GM18909 (cell line): ENCODE measurements at regions not wholly inside any gene's neighbourhood (a gene's known extent, or its start where the extent isn't known, plus 50 kb on each side); places are given as distances from the start of the nearest gene placed in this dataset.

Experiments
- ATAC-seq: cut with Tn5 transposase; IDR thresholded peaks from one replicate; pipeline ENCODE4 v1.9.1; 2021; ENCODE audit warnings: mild to moderate bottlenecking; ENCODE audit not compliant: unreplicated experiment, poor library complexity

- no peak for ATAC-seq
Measured at GRCh38 chr2:128435576-128436478, 117.2 kb upstream of the HS6ST1 start.

GRCh38 chr2:128436479-128437203 is 118.0 kb upstream of the HS6ST1 start:
- no peak for ATAC-seq

DNA sequence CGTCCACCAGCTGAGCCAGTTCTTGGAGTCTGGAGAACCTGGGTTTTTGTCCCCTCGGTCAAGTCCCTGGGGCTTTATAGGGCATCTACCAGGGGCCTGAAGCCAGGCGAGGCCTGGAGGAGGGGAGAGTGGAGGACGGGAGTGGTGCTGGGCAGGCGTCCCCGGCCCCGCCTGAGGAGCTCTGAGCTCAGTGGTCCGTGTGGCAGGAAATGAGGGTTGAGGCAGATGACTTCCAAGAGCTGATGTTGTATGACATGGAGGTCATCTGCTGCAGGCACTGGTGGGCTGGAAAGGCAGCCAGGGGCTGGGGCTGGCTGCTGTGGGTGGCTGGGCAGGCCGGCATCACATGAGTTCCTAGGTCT is 118.5 kb upstream of the HS6ST1 start:
- no peak for ATAC-seq

GRCh38 chr2:128438091-128438490 is 119.4 kb upstream of the HS6ST1 start:
- ATAC-seq = no peak

DNA sequence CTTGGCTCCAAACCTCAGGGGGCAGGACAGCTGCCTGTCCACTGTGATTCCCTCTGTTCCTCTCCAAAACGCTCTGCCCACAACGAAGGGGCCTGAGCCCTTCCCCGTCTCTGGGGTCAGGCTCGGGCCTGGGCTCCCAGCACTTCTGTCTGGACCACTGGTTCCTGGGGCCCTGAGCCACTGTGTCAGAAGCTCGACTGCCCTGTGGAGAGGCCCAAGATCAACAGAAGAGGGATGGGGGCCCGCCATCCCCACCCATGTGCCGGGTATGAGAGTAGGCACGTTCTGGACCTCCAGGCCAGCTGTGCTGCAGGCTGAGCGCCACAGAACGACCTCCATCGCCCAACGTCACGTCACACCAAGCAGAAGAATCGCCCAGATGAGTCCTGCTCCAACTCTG is 119.9 kb upstream of the HS6ST1 start:
- no peak for ATAC-seq

DNA sequence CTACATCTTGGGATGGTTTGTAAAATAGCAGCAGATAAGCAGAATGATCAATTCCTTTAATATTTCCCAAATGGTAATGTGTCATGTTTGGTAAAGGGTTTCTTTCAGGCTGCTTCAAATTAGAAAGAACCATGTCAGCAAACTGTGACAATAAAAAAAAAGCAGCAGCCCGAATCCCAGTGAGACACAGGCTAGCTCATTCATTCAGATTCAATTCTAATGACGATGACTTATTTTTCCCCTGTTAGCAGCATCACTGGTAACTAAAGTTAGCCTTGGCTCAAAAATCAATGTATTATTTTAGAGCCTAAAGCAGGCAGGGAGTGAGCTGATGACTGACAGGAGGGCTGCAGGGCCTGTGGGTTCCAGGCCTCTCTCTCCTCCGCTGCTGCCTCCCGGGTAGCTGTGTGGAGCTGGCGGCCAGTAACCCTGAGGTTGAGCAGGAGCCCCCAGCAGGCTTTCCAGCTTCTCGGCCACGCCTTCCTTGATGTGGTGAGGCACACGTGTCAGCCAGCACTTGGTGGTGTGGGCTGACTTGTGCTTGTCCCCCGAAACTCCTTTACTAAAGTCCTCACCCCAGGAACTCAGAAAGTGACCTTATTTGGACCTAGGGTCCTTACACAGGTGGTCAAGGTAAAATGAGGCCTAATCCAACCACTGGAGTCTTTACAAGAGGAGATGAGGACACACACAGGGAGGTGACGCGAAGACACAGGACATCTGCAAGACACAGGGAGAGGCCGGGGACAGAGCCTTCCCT is 120.5 kb upstream of the HS6ST1 start:
- ATAC-seq = no peak

DNA sequence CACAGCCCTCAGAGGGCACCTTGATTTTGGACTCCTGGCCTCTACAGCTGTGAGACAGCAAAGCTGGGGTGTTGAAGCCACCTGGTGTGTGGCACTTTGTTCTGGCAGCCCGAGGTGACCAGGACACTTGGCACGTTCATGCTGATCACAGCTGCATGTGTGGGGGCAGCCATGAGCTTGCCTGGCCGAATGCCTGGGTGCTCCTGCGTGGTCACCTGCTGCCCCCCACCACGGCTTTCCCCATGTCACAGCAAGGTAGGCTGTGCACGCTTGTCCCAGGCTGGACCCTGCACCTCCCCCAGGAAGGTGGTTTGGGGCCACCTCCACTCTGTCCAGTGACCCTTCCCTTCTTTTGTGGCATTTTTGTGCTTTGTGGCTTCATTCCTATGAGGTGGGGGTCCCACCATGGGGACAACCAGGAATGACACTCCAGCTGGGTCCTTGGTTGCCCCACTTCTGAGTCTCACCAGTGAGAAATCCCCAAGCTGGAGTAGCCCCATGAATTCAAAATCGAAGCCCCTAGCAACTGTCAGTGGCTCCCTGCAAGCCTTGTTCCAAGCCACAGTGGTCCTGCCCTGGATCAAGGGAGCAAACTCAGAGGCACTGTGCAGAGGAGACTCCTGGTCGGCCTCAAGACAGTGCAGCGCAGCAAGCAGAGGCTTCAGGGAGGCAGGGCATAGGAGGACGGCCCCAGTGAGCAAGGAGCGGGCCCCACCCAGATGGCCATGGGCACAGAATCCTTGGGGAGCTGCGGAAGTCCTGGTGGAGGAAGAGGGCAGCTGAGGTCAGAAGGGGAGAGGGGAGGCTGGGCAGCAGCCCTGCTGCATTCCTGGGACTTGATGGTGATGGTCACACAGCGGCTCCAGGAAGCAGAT is 121.4 kb upstream of the HS6ST1 start:
- ATAC-seq = no peak

DNA sequence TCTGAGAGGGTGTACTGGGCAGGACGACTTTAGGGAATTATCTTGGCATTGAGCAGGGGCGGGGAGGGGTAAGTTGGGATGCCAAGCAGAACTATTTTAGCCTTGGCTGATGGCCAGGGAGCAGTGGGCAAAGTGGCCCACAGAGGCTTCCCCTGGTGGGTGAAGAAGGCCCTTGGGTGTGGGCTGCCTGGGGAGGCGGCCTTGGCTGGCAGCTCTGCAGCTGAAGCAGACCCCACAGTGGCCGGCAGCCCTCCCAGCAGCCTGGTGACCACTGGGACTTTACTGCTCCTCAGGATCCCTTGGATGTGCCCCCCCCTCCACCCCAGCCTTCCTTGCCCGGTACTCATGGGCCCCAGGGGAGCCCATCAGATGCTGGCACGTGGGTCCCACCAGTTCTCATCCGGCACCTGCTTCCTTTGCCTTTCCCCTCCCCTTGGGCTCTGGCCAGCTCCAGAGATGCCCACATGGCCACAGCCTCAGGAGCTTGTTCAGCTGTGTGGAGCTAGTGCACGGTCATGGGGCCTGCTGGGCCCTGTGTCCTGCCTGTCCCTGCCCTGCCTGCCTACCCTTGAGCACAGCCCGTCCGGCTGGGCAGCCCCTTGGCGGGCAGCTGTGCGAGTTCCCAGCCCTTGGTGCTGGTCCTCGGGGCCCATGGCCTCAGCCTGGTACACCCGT is 122.1 kb upstream of the HS6ST1 start:
- no peak for ATAC-seq

DNA sequence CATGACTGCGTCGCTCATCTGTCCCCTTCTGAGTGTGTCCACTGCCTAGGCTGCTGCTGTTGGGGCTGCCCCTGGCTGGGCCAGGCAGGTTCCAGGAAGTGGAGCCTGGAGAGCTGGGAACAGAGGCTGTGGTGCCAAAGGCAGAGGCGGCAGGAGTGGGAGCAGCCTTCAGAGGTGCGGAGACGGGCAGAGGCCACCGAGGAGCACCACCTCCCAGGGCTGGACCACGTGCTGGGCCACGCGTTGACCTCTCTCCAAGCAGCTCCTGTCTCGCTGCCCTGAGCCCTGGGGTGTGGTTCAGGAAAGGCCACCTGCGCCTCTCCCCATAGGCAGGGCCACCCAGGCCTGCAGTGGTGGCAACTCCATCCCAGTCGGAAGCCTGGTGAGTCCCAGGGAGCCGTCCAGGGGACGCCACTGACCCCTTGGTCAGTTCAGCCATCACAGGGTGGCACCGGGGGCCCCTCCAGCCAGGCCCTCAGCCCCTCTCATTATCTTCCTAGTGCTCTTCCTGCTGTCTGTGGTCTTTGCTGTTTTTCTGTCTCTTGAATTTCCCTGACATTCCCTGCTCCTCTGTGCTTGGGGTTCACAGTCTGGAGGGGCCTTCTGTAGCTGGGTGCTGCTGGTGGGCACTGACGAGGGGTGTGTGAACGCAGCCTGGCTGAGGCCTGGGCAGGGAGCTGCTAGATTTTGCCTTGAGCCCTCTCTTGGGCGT is 122.8 kb upstream of the HS6ST1 start:
- ATAC-seq = no peak

- ATAC-seq = no peak
Measured at GRCh38 chr2:128442053-128442751, 123.5 kb upstream of the HS6ST1 start.

- no peak for ATAC-seq
Measured at GRCh38 chr2:128442891-128443302, 124.2 kb upstream of the HS6ST1 start.

DNA sequence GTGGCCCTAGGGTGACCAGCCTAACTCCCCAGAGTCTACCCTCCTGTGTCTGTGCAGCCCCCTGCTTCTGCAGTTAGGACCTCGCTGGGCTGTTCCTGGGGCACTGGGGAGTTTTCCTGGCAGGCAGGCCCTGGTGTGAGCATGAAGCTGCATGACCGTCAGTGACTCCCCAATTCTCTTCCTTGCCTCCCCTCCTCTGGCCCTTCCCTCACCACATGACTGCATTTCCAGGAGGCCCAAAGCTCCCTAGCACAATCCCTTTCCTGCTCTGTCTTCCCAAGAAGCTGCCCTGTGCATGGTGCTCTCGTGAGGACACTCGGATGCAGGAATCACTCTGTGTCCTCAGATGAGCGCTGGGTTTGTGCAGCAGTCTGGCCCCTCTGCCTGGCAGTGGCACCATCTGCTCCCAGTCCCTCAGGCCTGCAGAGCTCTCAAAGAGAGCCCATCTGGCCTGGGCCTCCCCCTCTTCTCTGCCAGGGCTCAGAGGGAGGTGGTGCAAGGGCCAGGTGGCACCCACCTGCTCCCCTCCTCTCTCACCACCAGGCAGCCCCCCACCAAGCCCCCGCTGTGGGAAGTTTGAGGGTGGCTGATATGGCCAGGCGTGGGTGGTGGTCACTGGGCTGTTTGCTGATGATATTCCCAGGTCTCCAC is 125.6 kb upstream of the HS6ST1 start:
- ATAC-seq = no peak

GRCh38 chr2:128444816-128445522 is 126.3 kb upstream of the HS6ST1 start:
- ATAC-seq = no peak

DNA sequence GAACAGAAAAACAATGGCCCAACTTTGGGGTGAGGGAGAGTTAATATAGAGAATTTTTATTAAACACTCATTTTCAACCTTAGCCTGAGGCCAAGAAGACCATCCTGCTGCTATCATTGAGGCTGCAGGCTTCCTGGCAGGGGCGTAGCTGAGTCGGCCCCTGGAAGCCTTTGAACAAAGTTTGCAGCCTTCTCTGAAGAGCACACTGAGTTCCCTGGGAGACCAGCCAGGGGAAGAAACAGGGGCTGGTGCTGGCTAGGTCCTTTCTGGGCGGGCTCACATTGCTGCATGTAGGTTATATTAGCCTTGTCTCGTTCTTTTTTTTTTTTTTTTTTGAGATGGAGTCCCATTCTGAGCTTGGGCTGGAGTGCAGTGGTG is 126.8 kb upstream of the HS6ST1 start:
- ATAC-seq = no peak

- no peak for ATAC-seq
Measured at GRCh38 chr2:128446049-128446873, 127.6 kb upstream of the HS6ST1 start.

DNA sequence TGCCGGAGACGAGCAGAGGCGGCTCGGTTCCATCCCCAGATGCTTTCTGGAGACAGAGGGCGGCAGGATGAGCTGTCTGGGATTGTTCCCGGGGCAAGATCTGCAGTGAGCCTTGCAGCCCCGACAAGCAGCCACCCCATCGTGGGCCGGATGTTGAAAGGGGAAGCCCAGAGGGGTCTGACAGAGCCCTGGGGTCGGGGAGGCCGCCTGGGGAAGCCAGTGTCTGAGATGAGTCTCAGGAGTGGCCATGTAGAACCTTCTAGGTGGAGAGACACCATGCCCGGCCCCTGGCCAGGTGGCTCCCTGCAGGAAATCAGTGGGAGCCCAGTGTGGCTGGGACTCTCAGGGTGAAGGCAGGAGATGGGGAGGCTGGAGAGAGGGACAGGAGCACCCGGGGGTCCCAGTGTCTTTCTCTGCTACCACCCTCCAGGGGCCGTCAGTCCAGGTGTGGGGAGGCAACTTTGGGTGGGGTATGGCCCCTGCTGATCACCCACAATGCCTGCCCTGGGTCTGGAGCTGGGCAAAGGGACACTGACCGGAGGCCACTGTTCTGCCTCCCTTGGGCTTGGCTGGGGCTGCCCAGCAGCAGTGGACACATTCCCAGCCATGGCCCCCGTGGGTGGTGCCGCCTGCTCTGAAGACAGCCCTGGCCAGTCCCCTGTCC is 128.3 kb upstream of the HS6ST1 start:
- ATAC-seq = no peak
